ENCODE measurements at regions not wholly inside any gene's neighbourhood (a gene's known extent, or its start where the extent isn't known, plus 50 kb on each side); places are given as distances from the start of the nearest gene placed in this dataset.

DNA sequence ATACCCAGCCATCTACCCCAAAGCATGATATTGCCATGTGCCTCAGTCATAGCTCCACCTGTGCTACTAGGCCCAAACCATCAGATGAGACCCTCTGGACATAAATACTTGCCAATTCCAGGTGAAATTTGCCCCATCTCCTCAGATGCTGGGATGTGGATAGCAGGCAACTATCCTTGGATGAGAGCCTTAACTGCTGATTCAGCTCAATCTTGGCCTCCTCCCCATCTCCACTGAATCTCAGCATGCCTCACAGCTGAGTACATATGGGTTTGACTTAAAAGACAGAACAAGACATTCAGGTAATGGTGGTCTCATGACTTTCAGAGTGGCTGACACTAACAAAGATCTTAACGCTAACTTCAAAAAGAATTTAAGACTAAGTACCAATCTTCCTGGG lies 50.8 kb upstream of the KLHL13 start:
- DNase-seq (ENCODE audit: insufficient read length, low spot score) (no peak), FAIRE-seq (no peak)
- TF ChIP-seq PAX5 (IDR thresholded peaks at IDR 0.05; ENCODE audit: insufficient read depth, low read length, severe bottlenecking) (no peak), POLR2A (IDR thresholded peaks at IDR 0.05; ENCODE audit: low read depth, low read length) (no peak), POU2F2 (IDR thresholded peaks at IDR 0.05; ENCODE audit: low read depth, low read length) (no peak), TAF1 (IDR thresholded peaks at IDR 0.05; ENCODE audit: low read depth, low read length) (no peak), POLR2AphosphoS5 (IDR thresholded peaks at IDR 0.05; ENCODE audit: low read depth, low read length) (no peak), SPI1 (IDR thresholded peaks at IDR 0.05; ENCODE audit: low read depth, low read length) (no peak)

DNA sequence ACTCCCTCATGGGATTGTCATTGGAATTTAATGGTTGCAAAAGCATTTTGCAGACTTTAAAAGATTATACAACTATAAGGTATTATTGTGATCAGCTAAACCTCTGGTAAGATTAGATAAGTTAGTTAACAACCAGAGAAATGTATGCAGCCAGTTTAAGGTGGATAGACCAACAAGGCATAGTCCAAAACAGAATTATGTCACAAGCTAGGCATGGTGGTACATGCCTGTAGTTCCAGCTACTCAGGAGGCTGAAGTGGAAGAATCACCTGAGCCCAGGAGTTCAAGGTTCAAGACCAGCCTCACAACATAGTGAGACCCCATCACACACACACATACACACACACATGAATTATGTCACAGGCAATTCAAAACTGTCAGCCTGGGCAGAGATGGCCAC lies 54.7 kb upstream of the KLHL13 start:
- TF ChIP-seq POLR2AphosphoS5 (IDR thresholded peaks at IDR 0.05; ENCODE audit: low read depth, low read length) (no peak), POLR2A (IDR thresholded peaks at IDR 0.05; ENCODE audit: low read depth, low read length) (no peak), PAX5 (IDR thresholded peaks at IDR 0.05; ENCODE audit: insufficient read depth, low read length, severe bottlenecking) (no peak), SPI1 (IDR thresholded peaks at IDR 0.05; ENCODE audit: low read depth, low read length) (no peak)
- no peak for DNase-seq (ENCODE audit: insufficient read length, low spot score)
- peak; percentile 74 for FAIRE-seq

GRCh38 chrX:118174516-118175098 lies 58.0 kb upstream of the KLHL13 start:
- FAIRE-seq (no peak), DNase-seq (ENCODE audit: insufficient read length, low spot score) (no peak)
- TF ChIP-seq POLR2AphosphoS5 (IDR thresholded peaks at IDR 0.05; ENCODE audit: low read depth, low read length) (no peak), SPI1 (IDR thresholded peaks at IDR 0.05; ENCODE audit: low read depth, low read length) (no peak), PAX5 (IDR thresholded peaks at IDR 0.05; ENCODE audit: insufficient read depth, low read length, severe bottlenecking) (no peak), POU2F2 (IDR thresholded peaks at IDR 0.05; ENCODE audit: low read depth, low read length) (no peak), TAF1 (IDR thresholded peaks at IDR 0.05; ENCODE audit: low read depth, low read length) (no peak), POLR2A (IDR thresholded peaks at IDR 0.05; ENCODE audit: low read depth, low read length) (no peak)

GRCh38 chrX:118177708-118178107 lies 61.1 kb upstream of the KLHL13 start:
- DNase-seq (ENCODE audit: insufficient read length, low spot score) (no peak), FAIRE-seq (no peak)
- TF ChIP-seq POLR2AphosphoS5 (IDR thresholded peaks at IDR 0.05; ENCODE audit: low read depth, low read length) (no peak), POLR2A (IDR thresholded peaks at IDR 0.05; ENCODE audit: low read depth, low read length) (no peak), SPI1 (IDR thresholded peaks at IDR 0.05; ENCODE audit: low read depth, low read length) (no peak), POU2F2 (IDR thresholded peaks at IDR 0.05; ENCODE audit: low read depth, low read length) (no peak), TAF1 (IDR thresholded peaks at IDR 0.05; ENCODE audit: low read depth, low read length) (no peak), PAX5 (IDR thresholded peaks at IDR 0.05; ENCODE audit: insufficient read depth, low read length, severe bottlenecking) (no peak)

- TF ChIP-seq SPI1 (IDR thresholded peaks at IDR 0.05; ENCODE audit: low read depth, low read length) (no peak), PAX5 (IDR thresholded peaks at IDR 0.05; ENCODE audit: insufficient read depth, low read length, severe bottlenecking) (no peak), TAF1 (IDR thresholded peaks at IDR 0.05; ENCODE audit: low read depth, low read length) (no peak), POLR2A (IDR thresholded peaks at IDR 0.05; ENCODE audit: low read depth, low read length) (no peak), POU2F2 (IDR thresholded peaks at IDR 0.05; ENCODE audit: low read depth, low read length) (no peak), POLR2AphosphoS5 (IDR thresholded peaks at IDR 0.05; ENCODE audit: low read depth, low read length) (no peak)
- DNase-seq (ENCODE audit: insufficient read length, low spot score) (no peak), FAIRE-seq (no peak)
Observed at GRCh38 chrX:118178450-118178849, 61.8 kb upstream of the KLHL13 start.

- TF ChIP-seq TAF1 (IDR thresholded peaks at IDR 0.05; ENCODE audit: low read depth, low read length) (no peak), POLR2A (IDR thresholded peaks at IDR 0.05; ENCODE audit: low read depth, low read length) (no peak), SPI1 (IDR thresholded peaks at IDR 0.05; ENCODE audit: low read depth, low read length) (no peak), PAX5 (IDR thresholded peaks at IDR 0.05; ENCODE audit: insufficient read depth, low read length, severe bottlenecking) (no peak), POLR2AphosphoS5 (IDR thresholded peaks at IDR 0.05; ENCODE audit: low read depth, low read length) (no peak), POU2F2 (IDR thresholded peaks at IDR 0.05; ENCODE audit: low read depth, low read length) (no peak)
- DNase-seq (ENCODE audit: insufficient read length, low spot score) (no peak), FAIRE-seq (no peak)
Observed at GRCh38 chrX:118179161-118179560, 62.6 kb upstream of the KLHL13 start.

DNA sequence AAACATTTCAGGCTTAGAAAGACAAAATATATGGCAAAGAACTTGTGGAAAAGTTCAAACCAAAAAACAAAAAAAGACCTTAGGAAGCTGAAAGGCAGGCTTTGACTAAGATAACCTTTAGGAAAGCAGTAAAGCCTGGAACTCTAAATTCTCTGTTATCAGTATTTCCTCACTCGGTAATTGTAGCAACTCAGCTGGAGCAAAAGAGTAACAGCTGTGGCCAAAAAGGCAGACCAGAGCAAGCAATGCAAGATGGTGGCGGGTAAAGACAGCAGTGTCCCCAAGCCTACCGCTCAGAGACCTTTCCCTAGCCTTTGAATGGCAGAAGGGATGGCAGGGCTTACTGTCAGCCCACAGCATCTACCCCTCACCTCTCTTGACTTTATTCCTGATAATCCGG lies 63.1 kb upstream of the KLHL13 start:
- no peak for TF ChIP-seq PAX5 (IDR thresholded peaks at IDR 0.05; ENCODE audit: insufficient read depth, low read length, severe bottlenecking)
- TF ChIP-seq SPI1 (IDR thresholded peaks at IDR 0.05; ENCODE audit: low read depth, low read length), result no peak
- no peak for TF ChIP-seq POLR2A (IDR thresholded peaks at IDR 0.05; ENCODE audit: low read depth, low read length)
- TF ChIP-seq POLR2AphosphoS5 (IDR thresholded peaks at IDR 0.05; ENCODE audit: low read depth, low read length), result no peak
- no peak for TF ChIP-seq TAF1 (IDR thresholded peaks at IDR 0.05; ENCODE audit: low read depth, low read length)
- TF ChIP-seq POU2F2 (IDR thresholded peaks at IDR 0.05; ENCODE audit: low read depth, low read length), result no peak
- FAIRE-seq, result no peak
- DNase-seq (ENCODE audit: insufficient read length, low spot score), result no peak

DNA sequence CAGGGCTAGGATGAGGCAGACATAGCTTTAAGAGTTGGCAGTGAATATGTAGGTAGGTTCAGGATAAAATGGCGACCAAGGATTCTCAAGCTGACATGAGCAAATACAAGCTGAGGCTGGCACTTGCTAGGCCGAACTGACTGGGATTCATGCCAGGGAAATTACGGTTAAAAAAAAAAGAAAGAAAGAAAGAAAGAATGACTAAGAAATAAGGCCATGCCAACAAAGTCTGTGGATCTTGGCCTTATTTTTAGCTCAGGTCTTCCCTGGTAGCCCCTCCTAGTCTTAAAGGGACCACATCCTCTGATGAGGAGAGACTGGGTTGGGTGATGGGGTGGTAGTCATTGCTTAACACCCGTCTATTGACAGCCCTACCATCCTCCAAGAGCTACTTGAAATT lies 64.4 kb upstream of the KLHL13 start:
- FAIRE-seq, result no peak
- TF ChIP-seq SPI1 (IDR thresholded peaks at IDR 0.05; ENCODE audit: low read depth, low read length), result no peak
- no peak for DNase-seq (ENCODE audit: insufficient read length, low spot score)

GRCh38 chrX:118182025-118182424 lies 65.4 kb upstream of the KLHL13 start:
- FAIRE-seq (peak; percentile 48), DNase-seq (ENCODE audit: insufficient read length, low spot score) (no peak)
- TF ChIP-seq PAX5 (IDR thresholded peaks at IDR 0.05; ENCODE audit: insufficient read depth, low read length, severe bottlenecking) (no peak), POU2F2 (IDR thresholded peaks at IDR 0.05; ENCODE audit: low read depth, low read length) (no peak), POLR2AphosphoS5 (IDR thresholded peaks at IDR 0.05; ENCODE audit: low read depth, low read length) (no peak), SPI1 (IDR thresholded peaks at IDR 0.05; ENCODE audit: low read depth, low read length) (no peak), POLR2A (IDR thresholded peaks at IDR 0.05; ENCODE audit: low read depth, low read length) (no peak)

GRCh38 chrX:118182681-118183080 lies 66.1 kb upstream of the KLHL13 start:
- FAIRE-seq (no peak), DNase-seq (ENCODE audit: insufficient read length, low spot score) (no peak)
- TF ChIP-seq POLR2A (IDR thresholded peaks at IDR 0.05; ENCODE audit: low read depth, low read length) (no peak), PAX5 (IDR thresholded peaks at IDR 0.05; ENCODE audit: insufficient read depth, low read length, severe bottlenecking) (no peak), SPI1 (IDR thresholded peaks at IDR 0.05; ENCODE audit: low read depth, low read length) (no peak), TAF1 (IDR thresholded peaks at IDR 0.05; ENCODE audit: low read depth, low read length) (no peak), POLR2AphosphoS5 (IDR thresholded peaks at IDR 0.05; ENCODE audit: low read depth, low read length) (no peak), POU2F2 (IDR thresholded peaks at IDR 0.05; ENCODE audit: low read depth, low read length) (no peak)
